HAP-1 (cell line): ENCODE measurements at regions not wholly inside any gene's neighbourhood (a gene's known extent, or its start where the extent isn't known, plus 50 kb on each side); places are given as distances from the start of the nearest gene placed in this dataset.

ENCODE experiments used
- DNase-seq, 2 experiments: peaks; one replicate each; pipeline ENCODE4 v3.0.0-alpha.2; 2016 to 2020; ENCODE audit warnings: low spot score in 2 of 2
- H3K27me3 ChIP-seq: fragments of 250-450 bp; sonication (Bioruptor Pico); 2 replicates; pipeline ENCODE4 v1.5.1; 2020; ENCODE audit warnings: low read depth, mild to moderate bottlenecking, moderate library complexity
- H3K36me3 ChIP-seq: fragments of 250-450 bp; sonication (Bioruptor Pico); replicated peaks from 2 replicates; pipeline ENCODE4 v1.5.1; 2020; ENCODE audit warnings: mild to moderate bottlenecking
- H3K4me1 ChIP-seq: fragments of 250-450 bp; sonication (Bioruptor Pico); 2 replicates; pipeline ENCODE4 v1.5.1; 2020; ENCODE audit warnings: mild to moderate bottlenecking
- H3K4me3 ChIP-seq: fragments of 250-450 bp; sonication (Bioruptor Pico); 2 replicates; pipeline ENCODE4 v1.5.1; 2020; ENCODE audit warnings: mild to moderate bottlenecking, moderate library complexity
- H3K9me3 ChIP-seq: fragments of 250-450 bp; sonication (Bioruptor Pico); 2 replicates; pipeline ENCODE4 v1.5.1; 2020; ENCODE audit warnings: mild to moderate bottlenecking, moderate library complexity
- in situ Hi-C: fragments of 300-500 bp; cut with MboI; formaldehyde crosslinking; loops from 3 replicates; pipeline ENCODE4 v1.14.3; 2020; ENCODE audit warnings: low sequenced_read_pairs, inconsistent platforms, mixed read lengths

GRCh38 chr18:30501594-30501993, 540.9 kb downstream of the DSC3 start:
- Histone ChIP-seq H3K4me3 (no peak overlapping the region), H3K36me3 (no peaks in the 10 kb centered on the region), H3K9me3 (no peaks in the 10 kb centered on the region), H3K27me3 (no peaks in the 10 kb centered on the region), H3K4me1 (no peaks in the 10 kb centered on the region)
- in situ Hi-C loops = no loop called here
- no peak for DNase-seq

- in situ Hi-C loops = no loop called here
- Histone ChIP-seq H3K4me3 (no peak overlapping the region), H3K27me3 (no peaks in the 10 kb centered on the region), H3K4me1 (no peaks in the 10 kb centered on the region), H3K9me3 (no peaks in the 10 kb centered on the region), H3K36me3 (no peaks in the 10 kb centered on the region)
- DNase-seq = no peak
Measured at GRCh38 chr18:30500240-30500945, 542.1 kb downstream of the DSC3 start.

GRCh38 chr18:30499721-30500120, 542.8 kb downstream of the DSC3 start:
- no peaks in the 10 kb centered on the region for H3K9me3 ChIP-seq
- no peak for DNase-seq
- in situ Hi-C loops = no loop called here

GRCh38 chr18:30492552-30493129, 549.9 kb downstream of the DSC3 start:
- no peaks in the 10 kb centered on the region for H3K36me3 ChIP-seq
- no peak overlapping the region for H3K4me3 ChIP-seq
- H3K9me3 ChIP-seq = no peaks in the 10 kb centered on the region
- no peaks in the 10 kb centered on the region for H3K4me1 ChIP-seq
- no peaks in the 10 kb centered on the region for H3K27me3 ChIP-seq
- in situ Hi-C loops = no loop called here
- DNase-seq = no peak

More at GRCh38 chr18:30499721-30500120, 542.8 kb downstream of the DSC3 start:
- Histone ChIP-seq H3K4me1 (no peaks in the 10 kb centered on the region), H3K36me3 (no peaks in the 10 kb centered on the region), H3K27me3 (no peaks in the 10 kb centered on the region), H3K4me3 (no peak overlapping the region)

- Histone ChIP-seq H3K36me3 (no peaks in the 10 kb centered on the region), H3K4me1 (no peaks in the 10 kb centered on the region), H3K4me3 (no peak overlapping the region), H3K27me3 (no peaks in the 10 kb centered on the region), H3K9me3 (no peaks in the 10 kb centered on the region)
- DNase-seq = no peak
- in situ Hi-C loops = no loop called here
Measured at GRCh38 chr18:30491815-30492551, 550.6 kb downstream of the DSC3 start.

- H3K36me3 ChIP-seq = no peaks in the 10 kb centered on the region
- in situ Hi-C loops = no loop called here
- no peak for DNase-seq
- no peak overlapping the region for H3K4me3 ChIP-seq
- H3K9me3 ChIP-seq = no peaks in the 10 kb centered on the region
- H3K4me1 ChIP-seq = no peaks in the 10 kb centered on the region
- no peaks in the 10 kb centered on the region for H3K27me3 ChIP-seq
Measured at GRCh38 chr18:30489890-30490643, 552.5 kb downstream of the DSC3 start.

GRCh38 chr18:30487962-30488361, 554.6 kb downstream of the DSC3 start:
- H3K4me3 ChIP-seq = no peak overlapping the region

GRCh38 chr18:30486856-30487255, 555.7 kb downstream of the DSC3 start:
- Histone ChIP-seq H3K27me3 (no peaks in the 10 kb centered on the region), H3K4me3 (no peak overlapping the region), H3K9me3 (no peaks in the 10 kb centered on the region), H3K4me1 (no peaks in the 10 kb centered on the region), H3K36me3 (no peaks in the 10 kb centered on the region)
- in situ Hi-C loops = no loop called here
- DNase-seq = no peak

More at GRCh38 chr18:30487962-30488361, 554.6 kb downstream of the DSC3 start:
- Histone ChIP-seq H3K27me3 (no peaks in the 10 kb centered on the region), H3K4me1 (no peaks in the 10 kb centered on the region), H3K9me3 (no peaks in the 10 kb centered on the region), H3K36me3 (no peaks in the 10 kb centered on the region)
- DNase-seq = no peak
- in situ Hi-C loops = no loop called here

GRCh38 chr18:30485078-30485477, 557.5 kb downstream of the DSC3 start:
- DNase-seq = no peak
- Histone ChIP-seq H3K9me3 (no peaks in the 10 kb centered on the region), H3K4me1 (no peaks in the 10 kb centered on the region), H3K4me3 (no peak overlapping the region), H3K27me3 (no peaks in the 10 kb centered on the region), H3K36me3 (no peaks in the 10 kb centered on the region)
- in situ Hi-C loops = no loop called here

- DNase-seq = no peak
- no peaks in the 10 kb centered on the region for H3K36me3 ChIP-seq
- in situ Hi-C loops = no loop called here
- no peaks in the 10 kb centered on the region for H3K4me1 ChIP-seq
- no peaks in the 10 kb centered on the region for H3K27me3 ChIP-seq
- no peaks in the 10 kb centered on the region for H3K9me3 ChIP-seq
- H3K4me3 ChIP-seq = no peak overlapping the region
Measured at GRCh38 chr18:30481871-30482270, 560.7 kb downstream of the DSC3 start.

GRCh38 chr18:30469091-30469490, 573.5 kb downstream of the DSC3 start:
- in situ Hi-C loops = no loop called here

GRCh38 chr18:30465096-30465495, 577.4 kb downstream of the DSC3 start:
- Histone ChIP-seq H3K27me3 (no peaks in the 10 kb centered on the region), H3K36me3 (no peaks in the 10 kb centered on the region), H3K4me3 (no peak overlapping the region), H3K9me3 (no peaks in the 10 kb centered on the region), H3K4me1 (peaks cover 3% of the 10 kb centered on the region; the same call in 1 of the 2 replicates)
- DNase-seq = no peak
- in situ Hi-C loops = no loop called here

More at GRCh38 chr18:30469091-30469490, 573.5 kb downstream of the DSC3 start:
- H3K4me1 ChIP-seq = no peaks in the 10 kb centered on the region
- no peak for DNase-seq
- no peaks in the 10 kb centered on the region for H3K27me3 ChIP-seq
- H3K9me3 ChIP-seq = no peaks in the 10 kb centered on the region
- no peak overlapping the region for H3K4me3 ChIP-seq
- H3K36me3 ChIP-seq = no peaks in the 10 kb centered on the region

GRCh38 chr18:30457156-30457555, 585.4 kb downstream of the DSC3 start:
- Histone ChIP-seq H3K4me3 (no peak overlapping the region), H3K9me3 (no peaks in the 10 kb centered on the region), H3K36me3 (no peaks in the 10 kb centered on the region), H3K4me1 (no peaks in the 10 kb centered on the region), H3K27me3 (no peaks in the 10 kb centered on the region)
- in situ Hi-C loops = no loop called here
- no peak for DNase-seq
